ENCODE measurements at regions not wholly inside any gene's neighbourhood (a gene's known extent, or its start where the extent isn't known, plus 50 kb on each side); places are given as distances from the start of the nearest gene placed in this dataset.
"Not testable (repeated sequence)": the region's sequence is repeated elsewhere in the genome, so short reads cannot be mapped to it uniquely, and the experiment has no call there.

DNA sequence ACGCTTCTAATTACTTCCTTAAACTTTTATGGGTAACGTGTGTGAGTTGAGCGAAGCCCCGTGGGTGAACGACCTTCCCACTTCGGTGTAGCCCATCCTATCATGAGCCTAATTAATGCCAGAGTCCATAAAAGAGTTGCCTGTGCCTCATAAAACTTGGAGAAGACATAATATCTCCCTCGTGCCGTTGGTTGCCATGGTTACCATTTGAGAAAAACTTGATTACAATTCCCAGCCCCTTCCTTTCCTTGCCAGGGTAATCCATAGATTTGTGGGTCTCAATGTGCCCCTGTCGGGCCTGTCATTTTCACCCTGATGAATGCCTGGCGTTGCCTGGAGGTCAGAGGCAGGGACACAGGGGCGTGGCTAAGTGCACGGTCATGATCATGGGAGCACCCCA is 127.1 kb downstream of the GLRX3 start:
- DNase-seq: no peak

DNA sequence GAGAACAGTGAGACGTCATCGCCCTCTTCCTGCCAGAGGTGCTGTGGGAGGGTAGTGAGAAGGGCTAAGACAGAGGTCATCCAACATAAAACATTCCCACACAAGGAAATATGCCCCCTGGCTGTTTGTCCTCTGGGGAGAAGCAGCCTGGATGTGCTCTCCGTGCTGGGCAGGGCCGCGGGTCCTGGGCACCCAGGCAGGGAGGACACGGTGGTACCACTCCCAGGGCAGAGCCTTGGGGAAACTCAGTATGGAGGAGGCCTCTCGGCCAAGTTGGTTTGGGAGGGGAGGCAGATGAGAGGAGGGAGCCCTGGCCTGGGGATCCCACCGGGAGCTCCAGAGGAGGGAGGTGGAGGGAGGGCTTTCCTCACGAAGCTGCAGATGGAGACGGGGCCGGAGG is 129.4 kb downstream of the GLRX3 start:
- DNase-seq: no peak

DNA sequence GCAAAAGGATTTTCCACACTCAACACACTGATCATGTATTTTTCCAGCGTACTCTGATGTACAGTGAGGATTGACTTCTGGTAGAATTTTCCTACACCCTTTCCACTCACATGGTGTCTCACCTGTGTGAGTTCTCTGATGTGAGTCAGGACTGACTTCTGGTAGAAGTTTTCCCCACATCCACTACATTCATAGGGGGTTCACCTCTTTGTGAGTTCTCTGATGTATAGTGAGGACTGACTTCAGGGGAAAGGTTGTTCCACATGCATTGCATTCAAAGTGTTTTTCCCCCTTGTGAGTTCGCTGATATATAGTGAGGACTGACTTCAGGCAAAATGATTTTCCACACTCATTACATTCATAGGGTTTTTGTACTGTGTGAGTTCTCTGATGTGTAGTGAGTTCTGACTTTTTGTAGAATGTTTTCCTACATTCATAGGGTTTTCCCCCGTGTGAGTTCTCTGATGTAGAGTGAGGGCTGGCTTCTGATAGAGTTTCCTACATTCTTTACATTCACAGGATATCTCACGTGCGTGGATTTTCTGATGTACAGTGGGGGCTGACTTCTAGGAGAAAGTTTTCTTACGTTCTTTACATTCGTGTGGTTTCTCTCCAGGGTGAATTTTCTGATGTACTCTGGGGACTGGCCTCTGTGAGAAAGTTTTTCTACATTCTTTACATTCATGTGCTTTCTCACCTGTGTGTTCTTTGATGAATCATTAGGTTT is 146.5 kb downstream of the GLRX3 start:
- no peak for DNase-seq

DNA sequence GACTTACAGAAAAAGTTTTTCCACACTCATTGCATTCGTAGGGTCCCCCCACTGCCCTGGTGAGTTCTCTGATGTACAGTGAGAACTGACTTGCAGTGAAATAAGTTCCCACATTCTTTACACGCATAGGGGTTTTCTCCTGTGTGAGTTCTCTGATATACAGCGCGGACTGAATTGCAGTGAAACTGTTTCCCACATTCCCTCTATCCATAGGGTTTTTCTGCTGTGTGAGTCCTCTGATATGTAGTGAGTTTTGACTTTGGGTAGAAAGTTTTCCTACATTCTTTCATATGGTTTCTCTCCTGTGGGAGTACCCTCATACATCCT is 147.0 kb downstream of the GLRX3 start:
- DNase-seq: no peak

DNA sequence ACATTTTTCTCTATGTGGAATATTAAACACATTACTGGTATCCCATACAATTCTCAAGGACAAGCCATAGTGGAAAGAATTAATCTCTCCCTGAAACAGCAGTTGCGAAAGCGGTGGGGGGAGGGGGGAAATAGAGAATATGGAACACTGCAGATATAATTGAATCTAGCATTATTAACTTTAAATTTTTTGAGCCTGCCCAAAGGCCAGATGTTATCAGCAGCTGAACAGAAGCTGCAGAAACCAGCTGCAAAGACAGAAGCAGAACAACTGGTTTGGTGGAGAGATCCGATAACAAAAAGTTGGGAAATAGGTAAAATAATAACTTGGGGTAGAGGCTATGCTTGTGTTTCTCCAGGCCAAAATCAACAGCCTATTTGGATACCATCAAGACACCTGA is 159.6 kb downstream of the GLRX3 start:
- not testable (repeated sequence) for DNase-seq

DNA sequence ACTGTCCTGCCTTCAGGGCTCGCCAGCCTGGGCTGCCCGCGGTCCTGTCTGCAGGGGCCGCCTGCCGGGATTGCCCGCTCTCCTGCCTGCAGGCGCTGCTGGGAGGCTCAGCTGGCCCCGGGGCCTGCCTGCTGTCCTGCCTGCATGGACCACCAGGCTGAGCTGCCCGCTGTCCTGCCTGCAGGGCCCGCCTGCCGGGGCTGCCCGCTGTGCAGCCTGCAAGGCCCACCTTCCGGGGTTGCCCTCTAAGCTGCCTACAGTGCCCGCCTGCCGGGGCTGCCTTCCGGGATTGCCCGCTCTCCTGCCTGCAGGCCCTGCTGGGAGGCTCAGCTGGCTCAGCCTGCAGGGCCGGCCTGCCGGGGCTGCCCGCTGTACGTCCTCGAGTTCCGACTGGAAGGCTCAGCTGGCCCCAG is 164.4 kb downstream of the GLRX3 start:
- DNase-seq: no peak

DNA sequence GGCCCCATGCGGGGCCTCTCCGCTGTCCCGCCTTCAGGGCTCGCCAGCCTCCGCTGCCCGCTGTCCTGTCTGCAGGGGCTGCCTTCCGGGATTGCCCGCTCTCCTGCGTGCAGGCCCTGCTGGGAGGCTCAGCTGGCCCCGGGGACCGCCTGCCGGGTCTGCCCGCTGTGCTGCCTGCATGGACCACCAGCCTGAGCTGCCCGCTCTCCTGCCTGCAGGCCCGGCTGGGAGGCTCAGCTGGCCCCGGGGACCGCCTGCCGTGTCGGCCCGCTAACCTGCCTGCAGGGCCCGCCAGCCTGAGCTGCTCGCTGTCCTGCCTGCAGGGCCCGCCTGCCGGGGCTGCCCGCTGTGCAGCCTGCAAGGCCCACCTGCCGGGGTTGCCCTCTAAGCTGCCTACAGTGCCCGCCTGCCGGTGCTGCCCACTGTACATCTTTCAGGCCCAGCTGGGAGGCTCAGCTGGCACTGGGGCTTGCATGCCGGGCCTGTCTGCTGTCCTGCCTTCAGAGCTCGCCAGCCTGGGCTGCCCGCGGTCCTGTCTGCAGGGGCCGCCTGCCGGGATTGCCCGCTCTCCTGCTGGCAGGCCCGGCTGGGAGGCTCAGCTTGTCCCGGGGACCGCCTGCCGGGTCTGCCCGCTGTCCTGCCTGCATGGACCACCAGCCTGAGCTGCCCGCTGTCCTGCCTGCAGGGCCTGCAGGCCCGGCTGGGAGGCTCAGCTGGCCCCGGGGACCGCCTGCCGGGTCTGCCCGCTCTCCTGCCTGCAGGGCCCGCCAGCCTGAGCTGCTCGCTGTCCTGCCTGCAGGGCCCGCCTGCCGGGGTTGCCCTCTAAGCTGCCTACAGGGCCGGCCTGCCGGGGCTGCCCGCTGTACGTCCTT is 165.1 kb downstream of the GLRX3 start:
- DNase-seq: no peak

DNA sequence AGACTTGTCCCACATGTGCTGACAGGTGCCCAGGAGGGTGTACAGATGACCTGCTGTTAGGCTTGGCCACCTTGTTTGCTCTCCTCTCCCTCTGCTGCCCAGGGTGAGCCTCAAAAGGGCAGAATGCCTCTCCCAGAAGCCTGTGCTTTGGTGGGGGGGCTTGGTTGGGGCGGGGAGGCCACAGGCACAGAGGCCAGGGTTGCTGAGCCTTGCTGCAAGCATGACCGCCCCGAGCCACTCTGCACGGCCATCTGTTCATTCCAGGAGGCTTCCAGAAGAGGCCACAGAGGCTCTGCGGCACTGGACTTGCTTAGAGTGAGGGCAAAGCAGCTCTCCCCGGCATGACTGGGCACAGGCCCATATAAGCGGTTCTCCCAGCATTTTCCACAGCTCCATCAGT is 190.8 kb downstream of the GLRX3 start:
- DNase-seq: no peak

DNA sequence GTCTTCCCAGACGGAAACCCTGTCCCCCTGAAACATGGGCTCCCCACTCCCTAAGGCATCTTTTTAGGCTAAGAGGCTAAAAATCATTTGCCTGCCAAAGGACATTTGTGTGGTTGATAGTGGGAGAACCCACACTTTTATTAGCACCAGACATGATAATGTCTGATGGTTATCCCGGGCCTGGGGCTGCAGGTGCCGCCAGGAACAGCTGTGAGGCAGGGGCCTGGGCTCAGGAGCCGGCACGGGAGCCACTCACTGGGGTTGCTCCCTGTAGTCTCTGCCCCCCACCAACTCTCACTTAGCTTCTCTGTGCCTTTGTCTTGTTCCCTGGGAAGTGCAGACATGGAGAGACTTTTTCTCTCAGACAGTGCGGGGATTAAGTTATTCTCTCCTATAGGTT is 193.6 kb downstream of the GLRX3 start:
- no peak for DNase-seq

DNA sequence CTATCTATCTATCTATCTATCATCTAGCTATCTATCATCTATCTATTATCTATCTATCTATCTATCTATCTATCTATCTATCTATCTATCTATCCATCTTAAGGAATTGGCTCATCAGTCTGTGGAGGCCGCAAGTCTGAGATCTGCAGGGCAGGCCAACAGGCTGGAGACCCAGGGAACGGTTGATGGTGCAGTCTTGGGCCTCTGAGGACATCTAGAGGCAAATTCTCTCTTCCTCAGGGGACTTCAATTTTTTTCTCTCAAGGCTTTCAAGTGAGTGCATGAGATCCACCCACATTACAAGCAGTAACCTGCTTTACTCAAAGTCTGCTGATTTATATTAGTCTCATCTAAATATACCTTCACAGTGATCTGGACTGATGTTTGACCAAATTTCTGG is 197.0 kb downstream of the GLRX3 start:
- no peak for DNase-seq

DNA sequence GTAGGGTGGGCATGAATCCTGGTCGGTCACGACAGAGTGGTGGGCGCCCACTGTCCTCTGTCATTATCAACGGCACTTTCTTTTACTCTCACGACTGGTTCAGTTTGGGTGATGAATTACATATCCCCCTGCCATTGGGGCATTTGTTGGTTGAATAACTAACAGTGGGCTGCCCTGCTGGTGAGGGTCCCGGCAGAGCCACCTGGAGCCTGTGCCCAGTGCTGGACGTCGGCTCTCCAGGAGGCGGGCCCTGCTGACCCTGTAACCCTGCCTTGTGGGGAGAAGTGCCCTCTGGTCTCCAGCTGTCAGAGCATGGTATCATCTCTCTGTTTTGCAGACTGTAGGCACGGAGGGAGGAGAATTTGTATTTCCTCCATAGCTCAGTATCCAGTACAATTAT is 199.1 kb downstream of the GLRX3 start:
- no peak for DNase-seq

DNA sequence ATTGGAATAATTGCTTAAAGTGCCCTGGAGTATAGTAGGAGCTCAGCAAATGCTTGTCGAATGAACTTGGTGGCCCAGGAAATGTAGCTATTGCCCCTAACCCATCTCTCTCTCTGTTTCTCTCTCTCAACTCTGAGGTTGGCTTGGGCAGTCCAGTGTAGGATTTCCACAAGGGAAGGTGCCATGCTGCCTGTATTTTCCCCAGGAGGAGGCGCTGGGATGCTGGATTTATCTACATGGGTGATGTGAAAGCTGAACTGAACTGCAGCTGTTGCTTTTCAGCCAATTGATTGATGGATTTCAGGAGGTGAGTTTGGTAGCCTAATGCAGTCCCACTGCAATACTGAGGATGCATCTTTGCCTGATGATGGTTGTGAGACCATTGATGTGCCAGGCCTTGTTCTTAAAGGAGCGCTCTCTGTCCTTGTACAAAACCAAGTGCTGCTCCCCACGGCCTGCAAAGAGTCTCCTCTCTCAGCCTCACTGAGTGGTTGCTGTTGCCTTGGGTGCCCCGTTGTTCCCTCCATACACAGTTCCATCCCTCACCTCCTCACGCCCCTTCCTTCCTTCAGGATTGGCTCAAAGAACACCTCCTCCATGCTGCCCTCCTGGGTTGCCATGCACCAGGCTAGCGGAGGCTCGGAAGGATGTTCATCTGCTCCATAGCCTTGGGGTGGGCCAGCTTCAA is 200.6 kb downstream of the GLRX3 start:
- DNase-seq: no peak

DNA sequence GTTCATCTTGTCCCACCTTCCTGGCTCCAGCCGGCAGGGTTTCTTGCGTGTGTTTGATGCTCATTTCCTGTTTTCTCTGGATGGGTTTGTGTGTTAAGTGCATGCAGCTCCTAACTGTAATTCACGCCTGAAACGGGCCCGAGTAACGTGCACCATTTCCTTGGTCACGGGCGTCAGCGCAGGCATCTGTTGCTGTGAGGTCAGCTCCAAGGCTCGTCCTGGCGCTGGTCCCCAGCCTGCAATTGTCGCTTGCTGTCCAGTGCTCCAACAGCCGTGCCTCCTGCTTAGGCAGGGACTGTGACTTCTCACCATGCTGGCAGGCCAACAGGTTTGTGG is 201.1 kb downstream of the GLRX3 start:
- no peak for DNase-seq

DNA sequence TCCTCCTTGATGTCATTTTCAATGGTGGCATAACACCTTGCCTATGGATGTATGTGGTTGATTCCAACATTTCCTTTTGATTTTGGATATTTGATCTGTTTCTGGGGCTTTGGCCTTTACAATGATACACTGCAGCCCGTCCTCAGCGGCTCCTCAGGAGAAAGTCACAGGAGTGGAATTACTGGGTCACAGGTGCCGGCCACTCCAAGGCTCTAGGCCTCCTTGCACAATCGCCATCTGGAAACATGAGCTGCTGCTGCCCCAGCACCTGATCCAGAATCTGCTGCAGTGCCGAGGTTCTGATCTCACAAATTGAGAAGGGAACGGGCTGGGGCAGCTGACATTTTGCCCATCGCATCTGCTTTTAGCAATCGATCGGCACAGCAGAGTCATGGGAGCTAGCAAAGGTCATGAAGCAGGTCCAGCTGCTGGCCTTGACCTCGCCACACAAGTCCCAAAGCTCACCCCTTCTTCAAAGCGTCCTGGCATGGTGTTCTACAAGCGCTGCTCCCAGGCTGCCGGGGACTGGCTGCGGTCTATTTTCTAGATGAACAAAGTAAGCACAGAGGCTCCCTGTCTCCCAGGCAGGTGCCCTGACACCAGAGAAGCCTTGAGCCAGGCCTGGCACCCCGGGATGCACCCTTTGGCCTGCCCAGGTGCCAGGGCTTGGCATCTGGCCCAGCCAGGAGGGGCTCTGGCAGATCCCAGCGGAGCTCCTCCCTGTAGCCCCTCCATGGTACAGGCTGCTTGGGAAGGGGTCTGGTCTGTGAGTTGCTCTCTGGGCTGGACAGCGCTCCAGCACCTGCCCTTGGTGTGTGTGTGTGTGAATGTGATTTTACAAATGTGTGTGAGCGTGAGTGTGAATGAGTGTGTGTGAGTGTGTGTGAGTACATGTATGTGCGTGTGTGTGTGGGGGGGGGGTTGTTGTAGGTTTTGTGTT is 201.8 kb downstream of the GLRX3 start:
- DNase-seq: no peak

DNA sequence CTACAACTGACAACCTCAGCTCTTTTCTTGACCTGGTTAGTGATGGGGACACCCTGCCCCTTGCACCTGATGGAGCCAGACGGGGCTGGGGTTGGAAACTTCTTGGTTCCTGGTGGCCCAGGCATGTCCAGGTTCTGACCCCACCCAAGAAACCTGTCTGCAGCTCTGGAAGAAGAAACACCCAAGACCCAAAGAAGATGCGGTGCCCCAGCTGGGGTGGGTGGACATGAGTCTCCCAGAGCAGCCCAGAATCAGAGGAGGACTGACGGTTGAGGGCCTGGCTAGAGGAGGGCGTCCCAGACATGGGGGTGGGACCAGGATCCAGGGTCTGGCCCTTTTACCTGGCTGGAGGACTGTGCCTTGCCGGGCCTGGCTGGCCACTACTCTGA is 202.4 kb downstream of the GLRX3 start:
- no peak for DNase-seq

DNA sequence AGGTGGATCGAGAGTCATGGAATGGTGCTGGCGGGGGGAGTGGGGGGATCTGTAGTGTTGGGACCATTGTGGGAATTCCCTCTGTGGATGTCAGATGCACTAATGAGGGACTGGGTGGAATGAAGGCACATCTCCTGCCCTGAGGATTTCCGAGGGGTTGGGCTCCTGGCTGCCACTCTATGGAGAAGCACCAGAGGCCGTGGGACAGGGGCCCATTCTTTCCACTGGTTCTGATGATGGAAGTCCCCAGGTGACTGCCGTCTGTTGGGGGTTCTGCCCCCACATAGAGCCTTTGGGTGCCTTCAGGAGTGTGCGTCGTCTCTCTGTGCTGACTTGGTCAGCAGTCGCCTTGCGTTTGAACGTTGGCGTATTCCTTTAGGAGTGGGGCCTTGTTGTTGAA is 202.9 kb downstream of the GLRX3 start:
- no peak for DNase-seq

DNA sequence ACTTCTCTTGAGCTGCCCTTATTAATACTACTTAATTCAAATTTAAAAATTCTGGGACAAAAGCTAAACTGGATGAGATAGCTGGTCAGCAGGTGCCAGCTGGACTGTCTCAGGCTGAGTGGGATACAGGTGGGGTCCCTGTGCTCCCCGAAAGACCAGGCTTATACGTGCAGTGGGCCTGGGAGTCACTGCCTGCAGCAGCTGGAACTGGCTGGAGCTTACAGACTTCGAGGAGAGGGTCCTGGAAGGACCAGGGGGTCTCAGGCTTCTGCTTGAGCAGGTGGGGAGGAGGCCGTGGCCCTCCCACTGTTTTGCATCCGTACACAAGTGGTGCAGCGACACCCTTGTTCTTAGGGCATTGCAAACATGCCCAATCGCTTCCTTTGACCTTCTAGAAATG is 203.7 kb downstream of the GLRX3 start:
- DNase-seq: no peak

DNA sequence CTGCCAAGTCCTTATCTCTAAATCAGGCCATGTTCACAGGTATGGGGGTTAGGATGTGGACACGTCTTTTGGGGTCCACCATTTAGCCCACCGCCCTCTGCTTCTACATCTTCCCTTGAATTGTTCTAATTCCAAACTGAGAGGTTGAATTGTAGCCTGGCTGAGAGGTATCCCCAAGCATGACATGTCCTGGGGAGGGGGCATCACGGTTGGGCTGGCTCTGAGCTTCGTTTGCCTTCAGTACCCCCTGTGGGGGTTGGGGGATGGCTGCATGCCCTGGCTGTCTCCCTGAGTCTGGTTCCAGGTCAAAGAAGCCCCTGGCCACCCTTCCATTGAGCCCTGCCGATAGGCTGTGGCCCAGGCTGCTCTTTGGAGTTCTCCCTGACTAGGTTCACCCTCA is 204.6 kb downstream of the GLRX3 start:
- DNase-seq: no peak

DNA sequence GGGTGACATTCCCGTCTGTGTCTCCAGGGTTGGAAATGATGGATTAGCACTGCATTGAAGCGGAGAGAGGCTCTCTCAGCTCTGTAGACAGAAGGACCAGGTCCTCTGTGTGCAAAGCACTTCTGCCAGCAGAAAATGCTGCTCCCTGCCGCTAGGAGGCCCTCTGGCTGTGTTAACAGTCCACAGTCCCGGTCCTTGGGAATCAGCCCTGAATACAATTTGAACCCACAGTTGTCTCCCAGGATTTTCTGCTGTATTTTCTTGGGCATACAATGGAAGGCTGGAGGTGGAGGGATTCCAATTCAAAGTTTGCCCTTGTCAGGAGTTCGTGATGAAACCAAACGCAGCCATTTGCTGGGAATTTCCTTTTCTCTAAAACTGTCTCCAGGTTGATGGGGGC is 205.2 kb downstream of the GLRX3 start:
- no peak for DNase-seq

DNA sequence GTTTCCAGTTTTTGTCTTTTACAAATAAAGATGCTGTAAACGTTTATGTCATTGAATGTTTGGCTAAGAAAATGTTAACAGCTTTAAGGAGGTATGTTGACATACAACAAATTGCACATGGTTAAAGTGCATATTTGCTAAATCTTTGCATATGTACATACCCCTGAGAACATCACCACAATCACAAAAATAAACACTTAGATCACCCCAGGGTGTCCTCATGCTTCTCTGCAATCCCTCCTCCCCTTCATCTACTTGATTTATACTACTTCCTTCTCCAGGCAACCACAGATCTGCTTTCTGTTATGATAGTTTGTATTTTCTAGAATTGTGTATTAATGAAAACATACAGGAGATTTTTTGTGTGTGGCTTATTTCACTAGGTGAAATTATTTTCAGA is 209.5 kb downstream of the GLRX3 start:
- no peak for DNase-seq

DNA sequence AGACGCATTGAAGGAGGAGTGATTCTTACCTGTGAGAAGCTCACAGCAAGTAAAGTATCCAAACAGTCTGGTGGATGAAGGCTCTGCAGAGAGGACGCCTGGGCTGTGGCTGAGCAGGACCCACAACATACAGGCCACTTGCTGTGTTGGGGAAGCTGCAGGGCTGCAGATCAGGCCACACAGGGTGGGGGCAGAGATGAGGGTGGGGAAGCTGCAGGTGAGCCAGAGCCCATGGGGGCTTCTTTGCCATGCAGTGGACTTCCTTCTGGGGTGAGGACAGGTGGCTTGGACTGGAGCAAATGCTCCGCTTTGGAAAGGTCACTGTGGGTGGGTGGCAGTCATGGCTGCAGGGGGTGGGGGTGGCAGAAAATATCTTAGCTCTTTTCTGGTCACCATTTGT is 214.8 kb downstream of the GLRX3 start:
- no peak for DNase-seq

DNA sequence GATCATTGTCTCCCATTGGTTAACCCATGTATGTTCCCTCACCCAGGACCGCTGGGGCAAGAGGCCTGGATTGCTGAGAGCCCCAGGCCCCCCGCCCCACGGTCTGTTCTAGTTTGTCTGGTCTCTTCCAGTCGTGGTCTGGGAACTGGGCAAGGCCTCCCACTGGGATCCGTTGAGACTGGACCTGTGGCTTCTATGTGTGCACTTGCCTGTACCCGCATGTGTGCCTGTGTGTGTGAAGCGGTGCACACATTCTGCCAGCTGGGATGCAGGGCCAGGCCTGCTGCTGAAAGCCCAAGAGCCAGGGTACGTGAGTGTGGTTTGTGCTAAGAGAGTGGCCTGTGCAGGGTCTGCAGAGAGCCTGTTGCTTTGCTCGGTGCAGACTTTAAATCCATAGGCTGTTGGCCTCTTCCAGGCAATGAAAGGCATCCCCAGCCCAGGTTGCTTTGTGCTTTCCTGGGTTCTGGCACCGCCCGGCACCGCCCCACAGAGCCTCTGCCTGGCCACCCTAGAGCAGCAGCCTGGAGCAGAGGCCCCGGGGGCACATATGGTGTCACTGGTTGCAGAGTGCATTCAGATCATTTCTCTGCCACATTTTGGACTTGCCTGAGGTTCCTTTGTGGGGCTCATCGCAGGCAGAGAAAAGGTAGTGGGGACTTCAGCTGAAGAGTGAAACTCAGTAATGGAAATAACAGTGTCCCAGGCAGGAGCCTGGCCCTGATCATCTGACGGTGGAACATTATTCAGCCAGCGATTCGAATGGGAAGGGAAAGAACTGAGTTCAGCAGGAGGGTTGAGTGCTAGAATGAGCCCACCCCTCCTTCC is 215.5 kb downstream of the GLRX3 start:
- no peak for DNase-seq

Data from COR-L47 (cell line).